Fibroblast of skin of back (primary cell): ENCODE measurements at regions not wholly inside any gene's neighbourhood (a gene's known extent, or its start where the extent isn't known, plus 50 kb on each side); places are given as distances from the start of the nearest gene placed in this dataset.
A peak's percentile ranks its signal among the peaks of the same experiment; 100 is the strongest.

Source experiments
- DNase-seq: peaks from one replicate; pipeline ENCODE4 v3.0.0-alpha.2; 2013

DNA sequence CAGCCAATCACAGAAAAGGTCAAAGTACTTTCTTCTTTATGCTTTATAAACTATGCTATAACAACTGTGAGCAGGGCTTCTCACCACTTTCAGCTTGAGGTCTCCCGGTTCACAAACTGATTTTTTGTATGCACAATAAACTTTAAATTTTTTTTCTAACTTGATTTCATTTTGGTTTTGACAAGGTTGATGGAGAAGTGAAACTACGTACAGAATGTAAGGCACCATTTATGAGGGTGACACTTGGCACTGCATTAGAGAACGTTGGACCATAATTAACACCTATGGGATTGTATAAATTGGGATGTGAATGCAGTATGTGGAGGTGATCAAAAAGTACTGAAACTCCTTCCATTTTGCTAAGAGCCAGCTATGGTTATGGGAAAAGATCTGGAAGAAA, 857.9 kb upstream of the HTR2C start:
- DNase-seq: no peak

- DNase-seq: no peak
Measured at GRCh38 chrX:113699939-113700338, 859.3 kb upstream of the AMOT start.

DNA sequence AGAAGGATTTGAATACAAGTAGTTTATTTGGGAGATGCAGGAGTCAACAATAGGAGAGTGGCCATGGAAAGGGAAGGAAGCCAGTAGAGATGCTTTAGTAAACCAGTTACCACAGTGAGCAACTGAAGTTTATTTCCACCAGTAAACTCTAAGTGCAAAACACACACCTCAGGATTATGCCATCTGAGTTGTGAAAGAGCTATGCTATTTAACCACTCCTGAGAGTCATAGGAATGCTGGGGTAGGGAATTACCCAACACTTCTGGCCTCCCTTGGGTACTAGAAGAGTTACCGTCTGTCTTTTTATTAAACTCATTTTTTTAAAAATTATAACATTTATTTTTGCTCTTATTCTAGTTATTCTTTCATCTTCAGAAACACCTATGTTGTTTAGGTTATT, 834.6 kb upstream of the AMOT start:
- DNase-seq: no peak

- no peak for DNase-seq
Measured at GRCh38 chrX:113651306-113651705, 810.7 kb upstream of the AMOT start.

- peak; percentile 66 for DNase-seq
Measured at GRCh38 chrX:113644426-113644825, 803.8 kb upstream of the AMOT start.

GRCh38 chrX:113634565-113634964, 793.9 kb upstream of the AMOT start:
- no peak for DNase-seq

GRCh38 chrX:113629326-113629725, 788.7 kb upstream of the AMOT start:
- no peak for DNase-seq

DNA sequence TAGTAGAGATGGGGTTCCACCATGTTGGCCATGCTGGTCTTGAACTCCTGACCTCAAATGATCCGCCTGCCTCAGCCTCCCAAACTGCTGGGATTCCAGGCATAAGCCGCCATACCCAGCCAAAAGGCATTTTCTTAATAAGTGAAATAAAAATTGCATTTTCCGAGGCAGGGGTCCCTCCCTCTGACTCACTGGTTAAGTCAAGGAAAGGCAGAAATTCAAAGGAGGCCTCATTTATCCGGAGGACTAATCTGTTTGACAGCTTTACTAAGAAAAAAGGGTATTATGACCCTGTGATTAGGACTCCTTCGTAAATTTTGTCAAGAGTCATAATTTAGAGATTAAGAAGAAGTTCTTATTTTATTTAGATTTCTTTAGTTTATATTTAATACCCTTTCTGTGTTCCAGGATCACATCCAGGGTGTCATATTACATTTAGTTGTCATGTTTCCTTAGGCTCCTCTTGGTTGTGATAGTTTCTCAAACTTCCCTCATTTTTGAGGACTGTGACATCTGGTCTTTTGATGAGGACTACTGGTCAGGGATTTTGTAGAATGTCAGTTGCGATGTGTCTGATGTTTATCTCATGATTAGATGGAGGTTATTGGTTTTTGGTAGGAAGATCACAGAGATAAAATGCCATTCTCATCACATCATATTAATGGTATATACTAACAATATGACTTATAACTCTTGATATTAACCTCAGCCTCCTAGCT, 753.7 kb upstream of the AMOT start:
- DNase-seq: no peak

- DNase-seq: no peak
Measured at GRCh38 chrX:113586281-113586898, 745.8 kb upstream of the AMOT start.

DNA sequence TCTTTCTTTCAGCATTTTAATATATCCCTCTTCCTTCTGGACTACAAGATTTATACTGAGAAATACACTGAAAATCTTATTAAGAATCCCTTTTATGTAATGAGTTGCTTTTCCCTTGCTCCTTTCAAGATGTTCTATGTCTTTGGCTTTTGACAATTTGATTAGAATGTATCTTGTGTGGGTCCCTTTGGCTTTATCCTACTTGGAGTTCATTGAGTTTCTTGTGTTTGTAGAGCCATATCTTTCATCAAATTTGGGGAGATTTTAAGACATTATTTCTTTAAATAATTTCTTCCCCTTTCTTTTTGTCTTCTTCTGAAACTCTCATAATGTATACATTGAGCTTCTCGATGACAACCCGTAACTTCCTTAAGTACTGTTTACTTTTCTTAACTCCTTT, 739.9 kb upstream of the AMOT start:
- DNase-seq: no peak

DNA sequence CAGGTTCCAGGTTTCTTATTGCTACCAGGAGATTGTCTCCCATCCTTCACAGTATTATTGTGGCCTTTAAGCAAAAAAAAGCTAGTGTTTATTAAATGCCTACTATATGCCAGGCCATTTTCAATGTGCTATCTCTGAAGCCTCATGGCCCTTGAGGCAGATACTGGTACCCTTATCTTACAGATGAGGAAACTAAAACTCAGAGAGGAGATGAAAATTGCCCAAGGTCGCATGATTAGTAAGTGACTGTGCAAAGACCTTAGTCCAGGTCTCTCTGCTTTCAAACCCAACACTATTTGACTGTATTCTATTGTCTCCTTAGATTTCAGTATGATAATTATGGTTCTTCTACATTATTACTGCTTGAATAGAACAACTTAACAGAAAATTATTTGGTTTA, 717.9 kb upstream of the AMOT start:
- no peak for DNase-seq

GRCh38 chrX:113551919-113552318, 711.3 kb upstream of the AMOT start:
- DNase-seq: no peak

GRCh38 chrX:113548308-113549015, 707.8 kb upstream of the AMOT start:
- DNase-seq: no peak

DNA sequence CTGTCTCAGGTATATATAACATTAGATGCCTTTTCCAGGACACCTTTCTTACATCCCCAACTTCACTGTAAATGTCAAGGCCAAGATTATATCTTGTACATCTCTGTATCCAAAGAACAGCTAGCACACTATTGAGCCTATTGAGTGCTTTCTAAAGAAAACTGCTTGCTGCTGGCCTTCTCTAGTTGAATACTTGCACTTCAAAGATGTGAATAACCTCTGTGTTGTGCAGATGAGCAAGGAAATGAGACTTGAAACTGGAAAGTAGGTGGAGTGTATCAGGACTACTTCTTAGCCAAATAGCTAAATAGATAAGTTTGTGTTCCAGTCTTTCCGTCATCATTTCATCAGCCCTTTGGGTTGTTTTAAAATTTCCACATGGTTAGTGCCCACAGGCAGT, 704.4 kb upstream of the AMOT start:
- DNase-seq: no peak

GRCh38 chrX:113539599-113540356, 699.1 kb upstream of the AMOT start:
- no peak for DNase-seq

GRCh38 chrX:113529426-113530013, 688.9 kb upstream of the AMOT start:
- DNase-seq: no peak

DNA sequence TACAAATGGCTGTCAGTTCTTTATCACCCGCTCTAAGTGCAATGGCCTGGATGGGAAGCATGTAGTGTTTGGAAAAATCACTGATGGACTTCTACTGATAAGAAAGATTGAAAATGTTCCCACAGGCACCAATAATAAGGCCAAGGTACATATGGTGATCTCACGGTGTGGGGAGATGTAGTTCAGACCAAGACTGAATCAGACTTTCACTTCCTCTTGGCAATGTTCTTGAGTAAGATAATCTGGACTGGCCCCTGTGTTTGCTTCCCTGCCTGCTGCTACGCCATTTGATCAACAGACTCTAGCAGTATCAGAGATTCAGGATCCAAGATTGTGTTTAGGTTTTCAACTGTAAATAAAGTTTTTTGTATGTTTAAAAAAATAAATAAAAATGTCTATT, 682.2 kb upstream of the AMOT start:
- DNase-seq: no peak

GRCh38 chrX:113514906-113515305, 674.3 kb upstream of the AMOT start:
- no peak for DNase-seq

DNA sequence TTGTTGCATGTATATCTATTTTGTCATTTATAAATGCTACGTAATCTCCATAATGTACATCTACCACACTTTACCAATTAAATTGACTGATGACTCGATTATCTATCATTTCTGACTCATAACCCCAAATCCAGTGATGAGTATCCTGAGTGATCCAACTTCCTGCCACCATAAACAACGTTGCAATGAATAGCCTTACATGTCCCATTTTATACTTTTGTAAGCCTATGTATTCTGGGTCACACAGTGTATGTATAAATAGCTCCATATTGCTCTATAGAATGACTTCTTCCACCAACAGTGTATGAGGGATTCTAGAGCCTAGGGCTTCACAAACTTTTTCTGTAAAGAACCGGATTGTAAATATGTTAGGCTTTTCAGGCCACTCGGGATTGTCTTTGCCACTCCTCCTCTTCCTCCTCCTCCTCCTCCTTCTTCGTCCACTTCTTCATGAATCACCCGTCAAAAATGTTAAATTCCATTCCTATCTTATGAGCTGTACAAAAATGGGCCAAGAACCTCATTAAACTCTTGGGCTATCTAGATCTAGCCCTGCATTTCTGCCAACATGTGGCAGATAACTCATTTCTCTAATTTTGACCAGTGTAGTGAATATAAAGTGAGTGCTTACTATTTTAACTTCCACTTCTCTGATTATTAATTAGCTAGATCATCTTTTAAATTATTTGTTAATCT, 672.2 kb upstream of the AMOT start:
- peak; percentile 86 for DNase-seq

DNA sequence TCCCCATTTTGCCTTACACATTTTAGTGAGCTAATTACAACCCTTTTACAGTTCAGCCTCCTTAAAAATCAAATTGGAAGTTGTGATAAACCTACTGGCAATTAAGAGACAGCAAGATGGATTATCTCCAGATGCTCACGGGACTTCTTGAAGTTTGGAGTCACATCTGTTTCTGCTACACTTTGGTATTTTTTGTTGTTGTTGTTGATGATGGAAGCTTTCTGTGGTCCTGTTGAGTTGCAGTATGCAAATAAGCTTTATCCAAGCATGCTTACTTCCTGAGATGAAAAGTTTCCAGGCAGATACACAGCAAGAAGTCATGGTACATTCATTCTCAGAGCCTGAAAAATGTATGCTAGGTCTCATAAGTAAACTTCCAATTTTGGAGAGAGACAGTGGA, 670.0 kb upstream of the AMOT start:
- no peak for DNase-seq

- DNase-seq: no peak
Measured at GRCh38 chrX:113492895-113493294, 652.3 kb upstream of the AMOT start.

- no peak for DNase-seq
Measured at GRCh38 chrX:113473418-113473817, 632.8 kb upstream of the AMOT start.
